Erythroblast (primary cell): ENCODE measurements at regions not wholly inside any gene's neighbourhood (a gene's known extent, or its start where the extent isn't known, plus 50 kb on each side); places are given as distances from the start of the nearest gene placed in this dataset.

Experiments used
- GATA1 ChIP-seq: IDR thresholded peaks from 2 replicates; pipeline ENCODE4 v1.6.1; 2011; ENCODE audit warnings: low read depth, mild to moderate bottlenecking, control low read depth, low read length, moderate library complexity
- POLR2A ChIP-seq: IDR thresholded peaks from 2 replicates; pipeline ENCODE4 v1.6.1; 2011; ENCODE audit warnings: mild to moderate bottlenecking, low read length

- TF ChIP-seq POLR2A (no peak), GATA1 (no peak)
These were observed 853.5 kb downstream of the METTL15 start for GRCh38 chr11:28961726-28962125.
